ENCODE measurements at regions not wholly inside any gene's neighbourhood (a gene's known extent, or its start where the extent isn't known, plus 50 kb on each side); places are given as distances from the start of the nearest gene placed in this dataset.

DNA sequence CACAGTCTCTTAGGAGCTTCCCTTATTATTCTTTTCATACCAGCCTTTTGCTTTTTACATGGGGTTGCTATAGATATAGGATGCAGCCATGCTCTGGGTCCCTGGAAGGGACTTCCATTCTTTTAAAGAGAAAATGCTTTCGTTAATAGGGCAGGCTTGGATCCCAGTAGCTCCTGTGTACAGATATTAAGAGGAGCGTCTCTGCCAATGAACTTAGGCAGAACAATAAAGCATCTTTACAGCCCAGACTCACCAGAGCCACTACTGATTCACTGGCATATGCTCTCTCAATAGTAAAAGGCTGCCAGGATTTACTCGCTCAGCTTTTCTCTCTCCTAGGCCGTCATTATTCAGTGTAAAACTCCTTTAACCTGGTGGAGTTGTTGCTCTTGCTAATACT lies 1385.4 kb upstream of the PIK3C3 start (continued):
- TF ChIP-seq, protein P1, sequence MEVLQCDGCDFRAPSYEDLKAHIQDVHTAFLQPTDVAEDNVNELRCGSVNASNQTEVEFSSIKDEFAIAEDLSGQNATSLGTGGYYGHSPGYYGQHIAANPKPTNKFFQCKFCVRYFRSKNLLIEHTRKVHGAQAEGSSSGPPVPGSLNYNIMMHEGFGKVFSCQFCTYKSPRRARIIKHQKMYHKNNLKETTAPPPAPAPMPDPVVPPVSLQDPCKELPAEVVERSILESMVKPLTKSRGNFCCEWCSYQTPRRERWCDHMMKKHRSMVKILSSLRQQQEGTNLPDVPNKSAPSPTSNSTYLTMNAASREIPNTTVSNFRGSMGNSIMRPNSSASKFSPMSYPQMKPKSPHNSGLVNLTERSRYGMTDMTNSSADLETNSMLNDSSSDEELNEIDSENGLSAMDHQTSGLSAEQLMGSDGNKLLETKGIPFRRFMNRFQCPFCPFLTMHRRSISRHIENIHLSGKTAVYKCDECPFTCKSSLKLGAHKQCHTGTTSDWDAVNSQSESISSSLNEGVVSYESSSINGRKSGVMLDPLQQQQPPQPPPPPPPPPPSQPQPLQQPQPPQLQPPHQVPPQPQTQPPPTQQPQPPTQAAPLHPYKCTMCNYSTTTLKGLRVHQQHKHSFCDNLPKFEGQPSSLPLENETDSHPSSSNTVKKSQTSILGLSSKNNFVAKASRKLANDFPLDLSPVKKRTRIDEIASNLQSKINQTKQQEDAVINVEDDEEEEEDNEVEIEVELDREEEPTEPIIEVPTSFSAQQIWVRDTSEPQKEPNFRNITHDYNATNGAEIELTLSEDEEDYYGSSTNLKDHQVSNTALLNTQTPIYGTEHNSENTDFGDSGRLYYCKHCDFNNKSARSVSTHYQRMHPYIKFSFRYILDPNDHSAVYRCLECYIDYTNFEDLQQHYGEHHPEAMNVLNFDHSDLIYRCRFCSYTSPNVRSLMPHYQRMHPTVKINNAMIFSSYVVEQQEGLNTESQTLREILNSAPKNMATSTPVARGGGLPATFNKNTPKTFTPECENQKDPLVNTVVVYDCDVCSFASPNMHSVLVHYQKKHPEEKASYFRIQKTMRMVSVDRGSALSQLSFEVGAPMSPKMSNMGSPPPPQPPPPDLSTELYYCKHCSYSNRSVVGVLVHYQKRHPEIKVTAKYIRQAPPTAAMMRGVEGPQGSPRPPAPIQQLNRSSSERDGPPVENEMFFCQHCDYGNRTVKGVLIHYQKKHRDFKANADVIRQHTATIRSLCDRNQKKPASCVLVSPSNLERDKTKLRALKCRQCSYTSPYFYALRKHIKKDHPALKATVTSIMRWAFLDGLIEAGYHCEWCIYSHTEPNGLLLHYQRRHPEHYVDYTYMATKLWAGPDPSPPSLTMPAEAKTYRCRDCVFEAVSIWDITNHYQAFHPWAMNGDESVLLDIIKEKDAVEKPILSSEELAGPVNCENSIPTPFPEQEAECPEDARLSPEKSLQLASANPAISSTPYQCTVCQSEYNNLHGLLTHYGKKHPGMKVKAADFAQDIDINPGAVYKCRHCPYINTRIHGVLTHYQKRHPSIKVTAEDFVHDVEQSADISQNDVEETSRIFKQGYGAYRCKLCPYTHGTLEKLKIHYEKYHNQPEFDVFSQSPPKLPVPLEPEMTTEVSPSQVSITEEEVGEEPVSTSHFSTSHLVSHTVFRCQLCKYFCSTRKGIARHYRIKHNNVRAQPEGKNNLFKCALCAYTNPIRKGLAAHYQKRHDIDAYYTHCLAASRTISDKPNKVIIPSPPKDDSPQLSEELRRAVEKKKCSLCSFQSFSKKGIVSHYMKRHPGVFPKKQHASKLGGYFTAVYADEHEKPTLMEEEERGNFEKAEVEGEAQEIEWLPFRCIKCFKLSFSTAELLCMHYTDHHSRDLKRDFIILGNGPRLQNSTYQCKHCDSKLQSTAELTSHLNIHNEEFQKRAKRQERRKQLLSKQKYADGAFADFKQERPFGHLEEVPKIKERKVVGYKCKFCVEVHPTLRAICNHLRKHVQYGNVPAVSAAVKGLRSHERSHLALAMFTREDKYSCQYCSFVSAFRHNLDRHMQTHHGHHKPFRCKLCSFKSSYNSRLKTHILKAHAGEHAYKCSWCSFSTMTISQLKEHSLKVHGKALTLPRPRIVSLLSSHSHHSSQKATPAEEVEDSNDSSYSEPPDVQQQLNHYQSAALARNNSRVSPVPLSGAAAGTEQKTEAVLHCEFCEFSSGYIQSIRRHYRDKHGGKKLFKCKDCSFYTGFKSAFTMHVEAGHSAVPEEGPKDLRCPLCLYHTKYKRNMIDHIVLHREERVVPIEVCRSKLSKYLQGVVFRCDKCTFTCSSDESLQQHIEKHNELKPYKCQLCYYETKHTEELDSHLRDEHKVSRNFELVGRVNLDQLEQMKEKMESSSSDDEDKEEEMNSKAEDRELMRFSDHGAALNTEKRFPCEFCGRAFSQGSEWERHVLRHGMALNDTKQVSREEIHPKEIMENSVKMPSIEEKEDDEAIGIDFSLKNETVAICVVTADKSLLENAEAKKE (CRISPR knock-in tag; IDR thresholded peaks at IDR 0.05), result no peak
- TF ChIP-seq STAT1 (IDR thresholded peaks at IDR 0.05; ENCODE audit: unreplicated experiment), result no peak
- TF ChIP-seq ZNF114 (CRISPR knock-in tag; IDR thresholded peaks at IDR 0.05), result no peak
- no peak for TF ChIP-seq CREB1 (CRISPR knock-in tag; IDR thresholded peaks at IDR 0.05; ENCODE audit: low read depth)
- TF ChIP-seq EZH2phosphoT487 (IDR thresholded peaks at IDR 0.05; ENCODE audit: unreplicated experiment), result no peak

DNA sequence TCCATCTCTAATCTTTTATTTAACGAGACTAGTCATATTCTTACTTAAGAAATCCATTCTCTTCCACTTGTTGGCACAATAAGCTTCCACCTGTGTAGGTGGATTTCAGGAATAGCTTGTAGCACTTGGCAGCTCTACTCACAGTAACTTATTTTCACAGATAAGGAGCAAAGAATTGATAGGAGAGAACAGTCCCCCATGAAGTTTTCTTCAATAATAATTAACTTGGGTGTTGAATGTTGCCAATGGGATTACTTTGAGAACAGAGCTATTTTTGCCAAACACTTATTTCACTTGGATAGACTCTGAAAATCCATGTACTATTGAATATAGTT lies 1388.6 kb upstream of the PIK3C3 start:
- no peaks in the 10 kb centered on the region for H3K4me1 ChIP-seq (ENCODE audit: insufficient read depth)
- H3K27ac ChIP-seq (ENCODE audit: low read depth), result no peak overlapping the region
- no peaks in the 10 kb centered on the region for H3K9me2 ChIP-seq (ENCODE audit: insufficient read depth)
- H3F3A ChIP-seq (replicated peaks; ENCODE audit: low read depth), result no peaks in the 10 kb centered on the region
- Mint-ChIP-seq H3K4me1 (no peaks in the 10 kb centered on the region), H3K4me3 (no peak overlapping the region), H3K36me3 (ENCODE audit: low read depth) (no peaks in the 10 kb centered on the region), H3K27ac (no peak overlapping the region), H3K27me3 (ENCODE audit: insufficient read depth, low read depth, poor library complexity) (no peaks in the 10 kb centered on the region), H3K9me3 (no peaks in the 10 kb centered on the region)
- no peaks in the 10 kb centered on the region for H3K79me2 ChIP-seq (replicated peaks; ENCODE audit: insufficient read depth)
- H2AFZ ChIP-seq, result no peak overlapping the region
- DNase-seq (ENCODE audit: low spot score) (no peak), ATAC-seq (no peak)
- H3K4me3 ChIP-seq, result no peak overlapping the region
- H3K36me3 ChIP-seq (ENCODE audit: insufficient read depth), result no peaks in the 10 kb centered on the region
- TF ChIP-seq, protein P2, sequence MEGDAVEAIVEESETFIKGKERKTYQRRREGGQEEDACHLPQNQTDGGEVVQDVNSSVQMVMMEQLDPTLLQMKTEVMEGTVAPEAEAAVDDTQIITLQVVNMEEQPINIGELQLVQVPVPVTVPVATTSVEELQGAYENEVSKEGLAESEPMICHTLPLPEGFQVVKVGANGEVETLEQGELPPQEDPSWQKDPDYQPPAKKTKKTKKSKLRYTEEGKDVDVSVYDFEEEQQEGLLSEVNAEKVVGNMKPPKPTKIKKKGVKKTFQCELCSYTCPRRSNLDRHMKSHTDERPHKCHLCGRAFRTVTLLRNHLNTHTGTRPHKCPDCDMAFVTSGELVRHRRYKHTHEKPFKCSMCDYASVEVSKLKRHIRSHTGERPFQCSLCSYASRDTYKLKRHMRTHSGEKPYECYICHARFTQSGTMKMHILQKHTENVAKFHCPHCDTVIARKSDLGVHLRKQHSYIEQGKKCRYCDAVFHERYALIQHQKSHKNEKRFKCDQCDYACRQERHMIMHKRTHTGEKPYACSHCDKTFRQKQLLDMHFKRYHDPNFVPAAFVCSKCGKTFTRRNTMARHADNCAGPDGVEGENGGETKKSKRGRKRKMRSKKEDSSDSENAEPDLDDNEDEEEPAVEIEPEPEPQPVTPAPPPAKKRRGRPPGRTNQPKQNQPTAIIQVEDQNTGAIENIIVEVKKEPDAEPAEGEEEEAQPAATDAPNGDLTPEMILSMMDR (conservative IDR thresholded peaks at IDR 0.05; ENCODE audit: low read depth in 2 of 2), result no peak
- no peak for TF ChIP-seq STAT1 (IDR thresholded peaks at IDR 0.05; ENCODE audit: unreplicated experiment)
- H3K4me2 ChIP-seq, result no peak overlapping the region
- H4K20me1 ChIP-seq (replicated peaks; ENCODE audit: insufficient read depth), result no peaks in the 10 kb centered on the region
- no peaks in the 10 kb centered on the region for H3K27me3 ChIP-seq (ENCODE audit: insufficient read depth)

Data from GM23338 (cell line).